ENCODE measurements at regions not wholly inside any gene's neighbourhood (a gene's known extent, or its start where the extent isn't known, plus 50 kb on each side); places are given as distances from the start of the nearest gene placed in this dataset.

- no peak for DNase-seq (ENCODE audit: low spot score)
Observed at GRCh38 chr3:5618170-5618569, 430.7 kb downstream of the EDEM1 start.

GRCh38 chr3:5630406-5630805 lies 442.9 kb downstream of the EDEM1 start:
- no peak for DNase-seq (ENCODE audit: low spot score)

- no peak for DNase-seq (ENCODE audit: low spot score)
Observed at GRCh38 chr3:5633960-5634359, 446.5 kb downstream of the EDEM1 start.

GRCh38 chr3:5634411-5634810 lies 446.9 kb downstream of the EDEM1 start:
- DNase-seq (ENCODE audit: low spot score): no peak

GRCh38 chr3:5635746-5636145 lies 448.2 kb downstream of the EDEM1 start:
- DNase-seq (ENCODE audit: low spot score): no peak

GRCh38 chr3:5638550-5638949 lies 451.0 kb downstream of the EDEM1 start:
- DNase-seq (ENCODE audit: low spot score): no peak

GRCh38 chr3:5644773-5645670 lies 457.5 kb downstream of the EDEM1 start:
- DNase-seq (ENCODE audit: low spot score): no peak

GRCh38 chr3:5645692-5646410 lies 458.3 kb downstream of the EDEM1 start:
- no peak for DNase-seq (ENCODE audit: low spot score)

GRCh38 chr3:5650303-5650702 lies 462.8 kb downstream of the EDEM1 start:
- no peak for DNase-seq (ENCODE audit: low spot score)

GRCh38 chr3:5651351-5651750 lies 463.8 kb downstream of the EDEM1 start:
- no peak for DNase-seq (ENCODE audit: low spot score)

- DNase-seq (ENCODE audit: low spot score): no peak
Observed at GRCh38 chr3:5653426-5654143, 466.1 kb downstream of the EDEM1 start.

- no peak for DNase-seq (ENCODE audit: low spot score)
Observed at GRCh38 chr3:5657106-5657505, 469.6 kb downstream of the EDEM1 start.

- no peak for DNase-seq (ENCODE audit: low spot score)
Observed at GRCh38 chr3:5663601-5664000, 476.1 kb downstream of the EDEM1 start.

- no peak for DNase-seq (ENCODE audit: low spot score)
Observed at GRCh38 chr3:5666455-5666854, 478.9 kb downstream of the EDEM1 start.

GRCh38 chr3:5673521-5673920 lies 486.0 kb downstream of the EDEM1 start:
- DNase-seq (ENCODE audit: low spot score): no peak

- DNase-seq (ENCODE audit: low spot score): no peak
Observed at GRCh38 chr3:5675319-5675718, 487.8 kb downstream of the EDEM1 start.

GRCh38 chr3:5677555-5677954 lies 490.0 kb downstream of the EDEM1 start:
- no peak for DNase-seq (ENCODE audit: low spot score)

- DNase-seq (ENCODE audit: low spot score): no peak
Observed at GRCh38 chr3:5678248-5678647, 490.7 kb downstream of the EDEM1 start.

GRCh38 chr3:5678844-5679243 lies 491.3 kb downstream of the EDEM1 start:
- DNase-seq (ENCODE audit: low spot score): no peak

GRCh38 chr3:5687230-5687629 lies 499.7 kb downstream of the EDEM1 start:
- no peak for DNase-seq (ENCODE audit: low spot score)

- DNase-seq (ENCODE audit: low spot score): no peak
Observed at GRCh38 chr3:5690490-5690889, 503.0 kb downstream of the EDEM1 start.

GRCh38 chr3:5690904-5691532 lies 503.5 kb downstream of the EDEM1 start:
- DNase-seq (ENCODE audit: low spot score): no peak
